Keratinocyte (primary cell): ENCODE measurements at regions not wholly inside any gene's neighbourhood (a gene's known extent, or its start where the extent isn't known, plus 50 kb on each side); places are given as distances from the start of the nearest gene placed in this dataset.
A peak's percentile ranks its signal among the peaks of the same experiment; 100 is the strongest.

Experiments
- DNase-seq: peaks from one replicate; pipeline ENCODE4 v3.0.0-alpha.2; 2011; ENCODE audit warnings: low read depth, missing footprints, low spot score
- FAIRE-seq: peaks from 2 replicates; lab custom pipeline; 2011; peaks lifted over from hg19 to GRCh38; lab: Jason Lieb, UNC
- H2AFZ ChIP-seq: 2 replicates; pipeline ENCODE4 v1.6.0; 2012; ENCODE audit warnings: low read length, control low read depth, inconsistent platforms; ENCODE audit not compliant: control insufficient read depth
- H3K27ac ChIP-seq: 2 replicates; pipeline ENCODE4 v1.5.1; 2011; ENCODE audit warnings: low read length; ENCODE audit not compliant: control insufficient read depth, insufficient read depth
- H3K27me3 ChIP-seq: 3 replicates; pipeline ENCODE4 v1.6.0; 2011; ENCODE audit warnings: low read length; ENCODE audit not compliant: control insufficient read depth, insufficient read depth; ENCODE audit errors: extremely low read depth
- H3K36me3 ChIP-seq, 2 experiments: 2 replicates in 1 of 2; 3 replicates in 1 of 2; pipeline ENCODE4 v1.5.1; 2011; ENCODE audit warnings: low read length in 2 of 2, mild to moderate bottlenecking in 1 of 2; ENCODE audit not compliant: control insufficient read depth in 2 of 2, insufficient read depth in 2 of 2; ENCODE audit errors: extremely low read depth in 1 of 2
- H3K4me1 ChIP-seq: 3 replicates; pipeline ENCODE4 v1.5.1; 2011; ENCODE audit warnings: low read length; ENCODE audit not compliant: control insufficient read depth, insufficient read depth; ENCODE audit errors: extremely low read depth
- H3K4me2 ChIP-seq: 3 replicates; pipeline ENCODE4 v1.6.0; 2011; ENCODE audit warnings: low read depth, low read length; ENCODE audit not compliant: control insufficient read depth, insufficient read depth; ENCODE audit errors: extremely low read depth
- H3K4me3 ChIP-seq, 3 experiments: fragments of 200-600 bp in 1 of 3; sonication (generic) in 1 of 3; 2 replicates in 2 of 3; 3 replicates in 1 of 3; pipeline ENCODE4 v1.5.1; 2011 to 2016; ENCODE audit warnings: low read length in 3 of 3, mild to moderate bottlenecking in 3 of 3, control low read depth in 2 of 3, inconsistent platforms in 1 of 3, low read depth in 1 of 3, mixed read lengths in 1 of 3, mixed run types in 1 of 3, moderate library complexity in 1 of 3; ENCODE audit not compliant: control insufficient read depth in 2 of 3, insufficient read depth in 2 of 3; ENCODE audit errors: extremely low read depth in 1 of 3
- H3K79me2 ChIP-seq: 2 replicates; pipeline ENCODE4 v1.6.0; 2012; ENCODE audit warnings: low read length; ENCODE audit not compliant: control insufficient read depth, insufficient read depth
- H3K9ac ChIP-seq: 3 replicates; pipeline ENCODE4 v1.6.0; 2011; ENCODE audit warnings: low read length; ENCODE audit not compliant: control insufficient read depth, insufficient read depth; ENCODE audit errors: extremely low read depth
- H3K9me1 ChIP-seq: 3 replicates; pipeline ENCODE4 v1.6.0; 2011; ENCODE audit warnings: low read length; ENCODE audit not compliant: control insufficient read depth, insufficient read depth; ENCODE audit errors: extremely low read depth
- H3K9me3 ChIP-seq: 2 replicates; pipeline ENCODE4 v1.5.1; 2012; ENCODE audit warnings: low read depth, low read length; ENCODE audit not compliant: control insufficient read depth
- H4K20me1 ChIP-seq: 3 replicates; pipeline ENCODE4 v1.6.0; 2011; ENCODE audit warnings: low read length; ENCODE audit not compliant: control insufficient read depth, insufficient read depth; ENCODE audit errors: extremely low read depth
- CTCF ChIP-seq, 3 experiments: IDR thresholded peaks in 1 of 3; conservative IDR thresholded peaks in 1 of 3; optimal IDR thresholded peaks in 1 of 3; 2 replicates in 2 of 3; 3 replicates in 1 of 3; pipeline versions ENCODE3 to v1.5.1; 2011; ENCODE audit warnings: low read length in 3 of 3, mild to moderate bottlenecking in 3 of 3, moderate library complexity in 2 of 3, control low read depth in 1 of 3, inconsistent platforms in 1 of 3; ENCODE audit not compliant: insufficient read depth in 2 of 3; ENCODE audit errors: extremely low read depth in 1 of 3
- EZH2 ChIP-seq: IDR thresholded peaks from one replicate; pipeline ENCODE4 v1.6.1; 2012; ENCODE audit warnings: inconsistent platforms, mild to moderate bottlenecking, low read length, moderate library complexity
- dilution Hi-C: fragments of 300-500 bp; cut with MboI; formaldehyde crosslinking; loops from one replicate; pipeline ENCODE4 v1.7.0; 2020; ENCODE audit warnings: low sequenced_read_pairs; ENCODE audit not compliant: extremely low pct_ligation_motif_present

- Histone ChIP-seq H3K9ac (no peak overlapping the region), H3K27ac (no peak overlapping the region), H3K4me3 (no peak overlapping the region), H2AFZ (no peak overlapping the region), H3K79me2 (no peaks in the 10 kb centered on the region), H4K20me1 (no peaks in the 10 kb centered on the region), H3K4me1 (peaks cover 5% of the 10 kb centered on the region), H3K9me1 (no peaks in the 10 kb centered on the region), H3K4me2 (peak overlapping the region; percentile 25), H3K27me3 (no peaks in the 10 kb centered on the region), H3K36me3 (no peaks in the 10 kb centered on the region), H3K9me3 (no peaks in the 10 kb centered on the region)
- DNase-seq (no peak), FAIRE-seq (no peak)
- TF ChIP-seq CTCF (optimal IDR thresholded peaks at IDR 0.05 in 1 of 3, IDR thresholded peaks at IDR 0.05 in 1 of 3, conservative IDR thresholded peaks at IDR 0.05 in 1 of 3; ENCODE audit: extremely low read depth in 1 of 3, insufficient read depth in 2 of 3, low read length in 3 of 3) (no peak), EZH2 (no peak)
- dilution Hi-C loops: no loop called here
Observed at GRCh38 chr2:8004250-8004681, 677.6 kb upstream of the ID2 start.

- Histone ChIP-seq H3K4me2 (no peak overlapping the region), H3K4me3 (no peak overlapping the region), H3K27me3 (no peaks in the 10 kb centered on the region), H3K9ac (no peak overlapping the region), H3K4me1 (peaks cover 5% of the 10 kb centered on the region), H4K20me1 (no peaks in the 10 kb centered on the region), H3K79me2 (no peaks in the 10 kb centered on the region), H3K9me3 (no peaks in the 10 kb centered on the region), H2AFZ (no peak overlapping the region), H3K36me3 (no peaks in the 10 kb centered on the region), H3K27ac (no peak overlapping the region), H3K9me1 (no peaks in the 10 kb centered on the region)
- dilution Hi-C loops: no loop called here
- no peak for DNase-seq
- TF ChIP-seq CTCF (optimal IDR thresholded peaks at IDR 0.05 in 1 of 3, IDR thresholded peaks at IDR 0.05 in 1 of 3, conservative IDR thresholded peaks at IDR 0.05 in 1 of 3; ENCODE audit: extremely low read depth in 1 of 3, insufficient read depth in 2 of 3, low read length in 3 of 3) (no peak), EZH2 (no peak)
- no peak for FAIRE-seq
Observed at GRCh38 chr2:8006181-8006580, 675.7 kb upstream of the ID2 start.
